NCI-H1436 treated with DMSO at 0.1 percent for 48 hours (cell line): ENCODE measurements at regions not wholly inside any gene's neighbourhood (a gene's known extent, or its start where the extent isn't known, plus 50 kb on each side); places are given as distances from the start of the nearest gene placed in this dataset.
"Not testable (repeated sequence)": the region's sequence is repeated elsewhere in the genome, so short reads cannot be mapped to it uniquely, and the experiment has no call there.

Source experiments
- DNase-seq: peaks from one replicate; lab custom pipeline; 2025; lab: John Stamatoyannopoulos, UW

DNA sequence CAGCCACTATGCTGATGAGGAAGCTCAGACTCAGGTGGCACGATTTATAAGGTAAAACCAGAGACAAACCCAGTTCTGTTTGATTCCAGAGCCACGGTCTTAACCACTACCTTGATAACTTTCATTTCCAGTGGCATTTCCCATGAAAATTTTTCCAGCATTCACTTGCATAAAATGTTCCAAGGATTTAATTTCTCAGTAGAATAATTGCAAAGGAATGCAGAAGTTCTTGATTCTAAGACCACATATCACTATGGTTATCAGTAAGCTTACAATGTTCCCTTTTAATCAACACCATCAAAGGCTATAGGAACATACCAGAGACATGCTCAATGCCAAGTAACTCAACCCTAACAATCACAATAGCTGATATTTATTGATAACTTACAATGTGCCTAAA, 306.0 kb upstream of the HS3ST5 start:
- DNase-seq: no peak

DNA sequence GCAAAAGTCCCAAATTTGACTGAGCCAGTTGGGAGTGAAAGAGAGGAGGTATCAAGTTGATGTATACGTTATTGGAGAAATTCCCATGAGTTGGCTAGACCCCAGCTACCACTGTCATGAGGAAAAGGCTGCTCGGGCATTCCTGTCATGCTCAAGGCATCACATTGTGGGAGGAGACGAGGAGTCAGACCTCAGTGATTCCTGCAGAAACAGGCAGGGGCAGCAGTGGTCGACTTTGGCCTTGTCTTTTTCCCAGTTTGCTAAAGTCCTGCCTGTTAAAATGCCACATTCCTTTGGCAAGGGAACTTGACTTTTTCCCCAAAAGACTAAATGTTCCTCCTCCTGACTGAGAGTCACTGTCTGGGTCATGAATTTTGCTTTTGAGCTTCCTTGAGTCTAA, 295.5 kb upstream of the HS3ST5 start:
- DNase-seq: no peak

DNA sequence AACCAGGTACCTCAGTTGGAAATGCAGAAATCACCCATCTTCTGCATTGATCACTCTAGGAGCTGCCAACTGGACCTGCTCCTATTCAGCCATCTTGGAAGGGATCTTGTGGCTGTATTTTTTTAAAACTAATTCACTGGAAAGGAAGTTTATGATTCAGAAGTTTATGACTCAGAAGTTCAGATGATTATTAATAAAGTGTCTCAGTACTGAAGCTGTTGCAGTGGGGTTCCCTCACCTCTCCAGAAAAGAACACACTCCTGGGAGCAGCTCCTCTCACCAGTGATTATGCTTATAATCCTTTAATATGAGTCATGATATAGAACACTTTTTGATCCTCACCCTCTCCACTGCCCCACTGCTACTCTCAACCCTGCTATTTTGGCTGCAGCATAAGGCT, 291.2 kb upstream of the HS3ST5 start:
- no peak for DNase-seq

DNA sequence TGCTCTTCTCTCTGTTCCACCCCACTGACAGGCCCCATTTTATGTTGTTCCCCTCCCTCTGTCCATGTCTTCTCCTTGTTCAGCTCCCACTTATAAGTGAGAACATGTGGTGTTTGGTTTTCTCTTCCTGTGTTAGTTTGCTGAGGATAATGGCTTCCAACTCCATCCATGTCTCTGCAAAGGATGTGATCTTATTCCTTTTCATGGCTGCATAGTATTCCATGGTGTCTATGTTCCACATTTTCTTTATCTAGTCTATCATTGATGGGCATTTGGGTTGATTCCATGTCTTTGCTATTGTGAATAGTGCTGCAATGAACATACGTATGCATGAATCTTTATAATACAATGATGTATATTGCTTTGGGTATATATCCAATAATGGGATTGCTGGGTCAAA, 283.4 kb upstream of the HS3ST5 start:
- not testable (repeated sequence) for DNase-seq

DNA sequence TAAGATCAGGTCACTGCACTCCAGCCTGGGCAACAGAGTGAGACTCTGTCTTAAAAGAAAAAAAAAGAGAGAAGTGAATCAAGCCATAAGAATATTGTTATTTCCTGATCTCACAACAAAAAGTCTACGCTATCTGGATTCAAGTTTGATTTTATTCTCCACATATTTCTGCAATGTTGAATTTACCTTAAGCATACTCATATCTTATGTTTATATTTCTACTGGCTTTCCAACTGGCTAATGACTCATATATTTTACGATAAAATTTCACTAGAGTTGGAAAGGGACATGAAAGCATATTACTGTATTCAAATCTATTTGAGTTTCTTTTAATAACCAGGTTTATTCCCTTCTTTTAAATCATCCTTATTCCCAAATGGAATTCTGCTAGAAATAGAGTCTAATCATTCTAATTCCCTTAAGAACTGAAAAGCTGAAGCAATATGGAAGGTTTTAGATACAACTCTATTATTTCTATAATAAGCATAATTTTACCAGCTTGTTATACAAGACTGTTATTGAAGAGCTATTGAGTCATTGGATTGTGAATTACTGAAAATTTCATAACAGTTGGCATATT, 276.9 kb upstream of the HS3ST5 start:
- no peak for DNase-seq

DNA sequence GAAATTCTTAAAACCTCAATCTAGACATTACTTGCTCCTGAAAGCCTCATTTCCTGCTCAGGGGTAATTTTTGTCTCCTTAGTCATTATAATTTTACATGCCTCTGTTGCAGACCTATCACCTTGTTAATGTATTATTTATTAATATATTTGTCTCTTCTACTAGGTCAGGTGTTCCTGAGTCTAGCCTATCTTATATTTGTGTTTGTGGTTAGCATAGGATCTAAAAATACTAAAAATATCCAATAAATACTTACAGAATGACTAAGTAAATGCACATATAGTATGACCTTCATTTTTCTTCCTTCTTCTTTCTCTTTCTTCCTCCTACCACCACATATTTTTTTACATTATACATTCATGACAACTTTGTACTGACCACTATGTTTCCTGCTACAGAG, 268.9 kb upstream of the HS3ST5 start:
- DNase-seq: no peak

DNA sequence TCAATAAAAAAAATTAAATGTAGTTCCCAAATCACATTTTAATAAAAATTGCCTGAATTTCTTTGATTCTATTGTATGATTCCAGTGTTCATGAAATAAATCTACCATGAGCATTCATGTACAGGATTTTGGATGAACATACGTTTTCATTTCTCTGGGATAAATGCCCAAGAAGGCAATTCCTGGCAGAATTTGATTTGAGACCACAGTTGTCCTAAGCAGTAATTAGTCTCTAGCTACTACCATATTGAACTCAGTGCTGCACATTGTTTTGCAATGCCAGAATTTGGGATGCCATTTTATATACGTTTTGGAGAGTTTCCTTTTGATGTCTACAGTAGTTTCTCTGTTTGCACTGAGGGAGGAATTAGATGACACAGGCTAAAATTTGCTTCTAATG, 265.3 kb upstream of the HS3ST5 start:
- DNase-seq: no peak

DNA sequence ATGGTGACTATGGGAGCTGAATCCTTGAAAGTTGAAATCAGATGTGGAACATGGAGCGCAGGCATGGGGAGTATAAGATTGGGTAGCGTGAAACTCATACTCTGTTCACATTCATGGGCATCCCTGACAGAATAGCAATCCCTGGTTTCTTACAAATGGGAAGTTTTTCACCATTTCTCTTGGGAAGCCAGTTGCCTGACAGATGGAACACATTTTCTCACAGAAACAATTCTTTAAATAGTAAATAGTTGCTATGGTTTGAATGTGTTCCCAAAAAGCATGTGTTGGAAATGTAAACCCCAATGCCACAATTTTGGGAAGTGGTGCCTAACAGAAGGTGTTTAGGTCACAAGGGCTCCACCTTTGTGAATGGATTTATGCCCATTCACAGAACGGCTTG, 262.8 kb upstream of the HS3ST5 start:
- no peak for DNase-seq

DNA sequence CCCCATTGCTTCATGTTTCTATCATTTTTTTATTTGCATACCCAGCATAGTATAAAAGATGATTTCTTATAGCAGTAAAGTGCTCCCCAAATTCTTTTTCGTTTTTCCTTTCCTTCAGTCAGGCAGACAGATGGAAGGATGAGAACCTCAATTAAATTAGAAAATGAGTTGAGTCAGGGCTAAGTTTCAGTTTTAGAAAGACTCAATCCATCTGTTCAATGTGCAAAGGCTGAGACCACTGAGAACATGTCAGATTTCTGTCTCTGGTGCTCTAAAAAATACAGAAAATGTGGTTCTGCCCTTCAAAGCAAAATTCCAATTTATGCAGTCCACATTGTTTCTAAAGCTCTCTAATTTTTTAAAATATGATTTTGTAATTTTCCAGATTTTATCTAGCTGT, 257.6 kb upstream of the HS3ST5 start:
- no peak for DNase-seq

DNA sequence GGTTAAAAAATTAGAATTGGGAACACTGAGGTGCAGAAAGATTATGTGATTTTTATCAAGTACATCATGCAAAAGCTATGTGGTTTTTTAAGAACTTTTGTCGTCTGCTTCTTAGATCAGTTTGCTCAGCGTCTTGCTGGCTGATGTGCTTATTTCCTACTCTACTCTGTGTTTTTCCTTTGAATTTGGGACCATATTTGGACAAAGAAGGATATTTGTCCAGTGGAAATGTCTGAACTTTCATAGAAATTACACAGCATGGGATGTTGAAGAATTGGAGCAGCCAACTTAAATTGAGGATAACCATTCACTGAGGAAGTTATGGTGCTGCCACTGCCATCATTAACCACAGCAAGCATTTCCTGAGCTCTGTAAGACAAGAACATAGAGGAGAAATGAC, 252.8 kb upstream of the HS3ST5 start:
- no peak for DNase-seq

DNA sequence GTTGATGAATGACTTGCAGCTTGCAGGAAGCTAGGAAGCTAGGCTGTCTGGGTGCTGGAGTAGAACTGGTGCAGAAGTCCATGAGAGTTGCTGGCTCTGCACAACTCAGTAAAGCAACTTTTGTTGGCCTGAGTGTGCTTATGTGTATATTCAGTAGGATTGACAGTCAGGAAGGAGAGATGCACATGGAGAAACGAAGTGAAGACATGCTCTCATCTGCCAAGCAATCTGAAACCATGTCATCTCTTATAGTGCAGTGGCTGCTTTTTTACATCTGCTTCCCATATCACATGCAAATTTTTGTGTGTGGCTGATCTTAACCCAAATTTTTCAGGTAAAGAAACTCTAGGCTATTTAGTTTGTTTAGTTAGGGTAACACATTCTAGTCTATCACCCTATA, 252.4 kb upstream of the HS3ST5 start:
- DNase-seq: no peak

DNA sequence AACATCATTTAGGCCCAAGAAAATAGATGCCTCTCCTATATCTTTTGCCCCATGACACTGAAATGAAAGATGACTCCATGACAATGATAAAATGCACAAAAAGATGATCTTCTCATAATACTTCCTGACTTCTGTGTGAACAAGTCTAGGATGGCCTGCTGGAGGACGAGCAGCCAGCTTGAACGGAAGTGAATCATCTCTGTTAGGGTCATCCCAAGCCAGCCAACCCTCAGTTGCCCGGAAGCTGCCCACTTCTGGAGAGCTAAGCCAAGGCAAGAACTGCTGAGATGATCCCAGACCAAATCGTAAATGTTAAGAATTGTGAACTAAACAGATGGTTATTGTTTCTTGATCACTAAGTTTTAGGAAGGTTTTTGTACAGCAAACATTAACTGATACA, 249.7 kb upstream of the HS3ST5 start:
- DNase-seq: no peak

DNA sequence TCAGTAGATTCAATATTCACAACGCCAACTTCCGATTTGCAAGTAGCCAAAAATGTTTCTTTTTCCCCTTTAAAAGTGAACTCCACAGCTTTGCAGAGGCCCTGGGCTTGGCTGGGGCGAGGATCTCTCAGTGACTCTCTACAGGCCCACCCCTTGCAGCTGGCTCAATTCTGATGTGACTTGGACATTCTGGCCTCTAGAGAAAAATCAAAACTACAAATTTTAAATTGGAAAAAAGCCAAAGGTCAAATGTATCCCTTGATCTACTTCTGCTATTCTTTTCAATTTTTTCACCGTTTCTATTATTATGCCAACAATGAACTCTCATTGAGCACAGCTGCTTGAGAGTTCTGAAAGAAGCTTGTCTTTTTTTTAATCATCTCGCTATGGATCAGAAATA, 245.9 kb upstream of the HS3ST5 start:
- DNase-seq: no peak

DNA sequence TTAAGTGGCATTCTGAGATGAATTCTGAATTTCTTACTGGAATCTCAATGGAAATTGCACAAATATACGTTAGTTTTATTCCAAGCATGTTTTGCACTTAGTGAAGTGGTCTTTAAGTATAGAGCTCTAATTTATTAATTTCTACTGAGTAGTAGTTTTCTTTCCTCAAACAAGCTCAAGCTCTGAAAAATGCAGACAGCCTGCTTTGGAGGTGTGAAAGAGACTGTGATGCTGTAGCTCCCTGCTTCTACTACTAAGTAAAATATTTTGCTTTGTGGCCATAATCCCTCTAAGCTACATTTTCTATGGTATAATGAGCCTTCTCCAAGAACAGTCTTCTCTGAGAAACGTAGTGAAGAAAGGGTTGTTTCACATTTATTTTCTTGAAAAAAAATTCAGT, 243.5 kb upstream of the HS3ST5 start:
- no peak for DNase-seq

DNA sequence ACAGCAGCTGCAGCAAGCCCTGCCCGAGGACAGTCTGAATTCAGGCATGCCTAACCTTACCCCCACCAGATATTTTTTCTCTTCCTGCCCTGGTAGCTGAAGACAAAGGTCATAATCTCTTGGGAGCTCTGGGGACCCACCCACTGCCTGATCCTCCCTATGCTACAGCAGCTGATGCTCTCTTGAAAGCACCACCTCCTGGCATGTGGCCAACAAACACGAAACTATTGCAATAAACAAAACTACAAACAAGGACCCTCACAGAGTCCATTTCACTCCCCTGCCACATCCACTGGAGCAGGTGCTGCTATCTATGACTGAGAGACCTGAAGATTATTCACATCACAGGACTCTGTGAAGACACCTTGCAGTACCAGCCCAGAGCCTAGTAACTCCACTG, 238.5 kb upstream of the HS3ST5 start:
- DNase-seq: no peak

DNA sequence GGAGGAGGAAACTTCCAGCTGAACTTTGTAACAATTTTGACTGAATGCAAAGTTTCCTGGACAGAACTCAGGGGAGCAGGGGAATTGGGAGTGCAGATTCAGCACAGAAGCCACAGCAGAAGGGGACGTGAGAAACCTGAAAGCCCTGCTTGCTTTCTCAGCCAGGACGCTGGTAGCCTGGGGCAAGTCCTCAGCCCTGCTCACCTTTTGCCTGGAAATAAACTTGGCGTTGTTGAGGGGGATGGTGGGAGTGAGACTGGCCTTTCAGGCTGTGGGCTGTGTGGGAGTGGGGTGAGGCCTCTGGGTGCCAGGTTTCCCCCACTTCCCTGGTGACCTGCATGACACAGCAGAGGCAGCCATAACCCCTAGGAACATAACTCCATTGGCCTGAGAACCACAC, 238.1 kb upstream of the HS3ST5 start:
- no peak for DNase-seq

DNA sequence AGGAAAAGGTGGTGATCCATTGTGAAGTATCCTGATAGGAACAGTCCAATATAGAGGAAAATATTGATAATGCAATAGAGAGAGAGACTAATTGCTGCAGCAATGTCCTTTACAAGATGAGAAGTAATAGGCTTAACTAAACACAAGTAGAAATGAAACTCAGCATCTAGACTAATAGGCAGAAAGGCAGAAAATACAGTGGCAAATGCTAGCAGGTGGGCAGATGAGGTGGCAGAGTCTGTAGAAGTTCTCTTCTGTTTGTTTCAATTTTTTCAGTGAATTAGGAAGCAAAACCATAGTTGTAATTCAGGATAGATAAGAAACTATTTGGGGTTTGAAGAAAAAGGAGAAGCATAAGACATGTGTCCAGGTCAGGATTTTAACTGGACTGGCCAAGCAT, 236.7 kb upstream of the HS3ST5 start:
- no peak for DNase-seq

DNA sequence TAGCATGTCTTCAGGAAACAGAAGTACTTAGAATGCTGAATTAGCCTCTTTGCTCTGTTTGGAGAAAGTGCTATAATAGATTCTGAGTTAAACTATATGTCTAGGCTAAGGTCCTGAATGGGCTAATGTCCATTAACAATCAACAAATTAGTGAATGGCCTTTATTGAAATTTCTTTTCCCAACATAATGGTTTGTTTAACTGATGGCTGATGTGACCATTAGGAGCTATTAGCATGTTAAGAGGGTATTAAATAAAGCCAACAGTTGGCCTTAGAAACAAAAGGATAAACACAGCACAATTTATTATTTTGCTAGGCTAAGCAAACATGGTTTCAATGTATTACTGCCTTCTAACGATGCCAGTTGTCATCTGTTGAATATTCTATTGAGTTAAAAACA, 234.3 kb upstream of the HS3ST5 start:
- no peak for DNase-seq

DNA sequence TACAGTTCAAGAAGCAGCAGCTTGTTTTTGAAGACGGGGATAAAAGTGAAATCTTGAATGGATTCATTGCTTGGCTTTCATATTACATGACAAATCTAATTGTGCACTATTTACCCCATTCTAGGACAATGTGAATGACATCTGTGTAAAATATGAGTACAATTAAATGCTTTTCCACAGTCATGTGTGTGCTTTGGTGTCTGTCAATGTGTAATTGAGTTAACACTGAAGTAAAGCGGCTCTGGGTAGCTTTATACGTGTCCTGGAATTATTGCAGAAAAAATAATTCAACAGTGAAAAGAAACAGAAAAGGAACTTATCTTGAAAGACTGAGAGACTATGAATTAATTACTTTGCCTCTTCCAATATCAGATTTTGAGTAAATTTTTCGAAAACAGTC, 233.5 kb upstream of the HS3ST5 start:
- no peak for DNase-seq

DNA sequence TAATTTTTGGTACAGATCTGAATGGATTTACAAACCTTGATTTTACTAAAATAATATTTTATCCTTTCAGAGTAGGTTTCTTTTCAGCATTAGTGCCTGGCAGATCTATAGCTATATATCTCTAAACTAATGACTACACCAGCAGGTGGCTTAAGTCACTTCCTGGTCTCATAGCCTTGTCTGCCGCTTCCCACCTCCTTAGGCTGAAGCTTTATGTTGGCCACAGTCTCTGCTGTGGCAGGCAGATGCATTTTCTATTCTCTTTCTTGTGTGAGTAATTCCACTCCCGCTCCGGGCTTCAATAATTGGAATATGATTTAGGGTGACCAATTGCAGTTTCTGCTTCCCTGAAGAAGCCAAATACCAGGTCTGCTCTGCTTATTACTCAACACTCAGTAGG, 226.8 kb upstream of the HS3ST5 start:
- no peak for DNase-seq

DNA sequence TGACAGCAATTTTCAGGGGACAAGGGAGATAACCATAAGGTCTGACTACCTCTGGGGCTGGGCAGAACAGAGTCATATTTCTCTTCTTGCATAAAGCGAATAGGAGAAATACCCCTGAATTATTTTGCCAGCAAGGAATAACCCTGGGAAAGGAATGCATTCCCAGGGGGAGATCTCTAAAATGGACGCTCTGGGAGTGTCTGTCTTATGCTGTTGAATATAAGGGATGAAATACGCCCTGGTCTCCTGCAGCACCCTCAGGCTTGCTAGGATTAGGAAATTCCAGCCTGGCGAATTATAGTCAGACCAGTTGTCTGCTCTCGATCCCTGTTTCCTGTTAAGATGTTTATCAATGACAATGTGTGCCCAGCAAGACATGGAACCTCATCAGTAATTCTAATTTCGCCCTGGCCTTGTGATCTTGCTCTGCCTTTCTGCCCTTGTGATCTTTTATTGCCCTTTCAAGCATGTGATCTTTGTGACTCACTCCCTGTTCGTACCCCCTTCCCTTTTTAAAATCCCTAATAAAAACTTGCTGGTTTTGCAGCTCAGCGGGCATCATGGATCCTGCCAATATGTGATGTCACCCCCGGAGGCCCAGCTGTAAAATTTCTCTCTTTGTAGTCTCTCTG, 221.6 kb upstream of the HS3ST5 start:
- no peak for DNase-seq

DNA sequence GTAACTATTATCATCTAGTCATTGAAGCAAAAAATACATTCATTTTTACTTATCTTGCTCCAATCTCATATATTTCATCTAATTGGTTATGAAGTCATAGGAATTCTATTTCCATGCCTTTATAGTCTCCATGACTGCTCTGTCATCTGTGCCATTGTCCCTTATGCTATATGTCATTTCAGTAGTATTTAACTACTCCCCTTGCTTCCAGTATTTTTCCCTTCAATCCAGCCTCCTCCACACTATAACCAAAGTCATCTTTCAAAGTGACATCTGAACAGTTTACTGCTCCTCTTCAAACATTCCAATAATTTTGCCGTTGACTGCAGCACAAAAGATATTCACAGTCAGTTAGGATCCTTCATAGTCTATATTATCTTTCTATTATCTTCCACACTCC, 216.6 kb upstream of the HS3ST5 start:
- no peak for DNase-seq

DNA sequence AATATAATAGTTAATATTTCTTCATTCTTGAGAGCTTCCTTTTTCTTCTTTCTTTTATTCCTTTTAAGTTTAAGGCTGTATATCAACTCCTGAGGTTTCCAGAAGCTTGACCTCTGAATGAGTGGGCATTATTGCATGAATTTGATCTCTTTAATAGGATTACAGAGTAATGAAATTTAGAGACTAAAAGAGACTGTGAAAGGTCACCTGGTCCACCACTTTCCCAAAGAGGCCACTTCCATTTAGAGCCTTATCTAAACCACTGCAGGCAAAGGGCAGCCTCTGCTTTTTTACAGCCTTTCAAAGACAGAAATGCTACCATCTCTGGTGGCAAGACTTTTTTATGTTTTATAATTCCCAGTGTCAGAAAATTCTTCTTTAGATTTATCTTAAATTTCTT, 215.3 kb upstream of the HS3ST5 start:
- DNase-seq: no peak

DNA sequence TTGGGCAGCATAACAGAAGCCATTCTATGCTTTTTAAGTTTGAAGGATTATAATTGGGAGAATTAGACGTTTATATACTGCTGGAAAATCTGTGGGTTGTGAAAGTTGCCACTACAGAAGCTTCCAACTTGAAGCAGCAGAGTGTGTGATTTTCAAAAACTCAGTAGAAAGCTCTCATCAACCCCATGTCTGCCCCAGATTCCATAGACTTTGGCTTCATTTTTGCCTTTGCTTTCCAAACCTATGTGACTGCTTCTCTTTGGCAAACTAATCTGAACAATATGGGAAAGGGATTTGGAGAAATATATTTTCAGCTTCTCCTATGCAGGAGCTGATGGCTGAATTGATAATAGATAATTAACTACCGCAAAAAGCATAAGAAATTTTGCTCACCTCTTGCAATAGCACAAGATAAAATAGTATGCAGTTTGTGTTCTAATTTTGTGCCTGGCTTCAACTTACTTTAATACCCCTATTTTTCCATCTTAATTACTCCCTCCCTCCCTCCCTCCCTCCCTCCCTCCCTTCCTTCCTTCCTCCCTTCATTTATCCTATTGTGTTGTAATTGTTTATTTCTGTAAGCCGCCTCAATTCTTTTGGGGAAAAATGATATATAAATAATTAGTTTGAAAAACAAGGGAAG, 214.1 kb upstream of the HS3ST5 start:
- DNase-seq: no peak
